ENCODE measurements at regions not wholly inside any gene's neighbourhood (a gene's known extent, or its start where the extent isn't known, plus 50 kb on each side); places are given as distances from the start of the nearest gene placed in this dataset.
"Not testable (repeated sequence)": the region's sequence is repeated elsewhere in the genome, so short reads cannot be mapped to it uniquely, and the experiment has no call there.

GRCh38 chr13:79642596-79642995 lies 161.6 kb downstream of the NDFIP2 start:
- DNase-seq = no peak

- DNase-seq = no peak
These were observed 156.3 kb downstream of the NDFIP2 start for GRCh38 chr13:79637133-79637763.

- DNase-seq = no peak
These were observed 150.2 kb downstream of the NDFIP2 start for GRCh38 chr13:79631051-79631659.

- no peak for DNase-seq
These were observed 147.5 kb downstream of the NDFIP2 start for GRCh38 chr13:79628463-79628862.

- no peak for DNase-seq
These were observed 146.0 kb downstream of the NDFIP2 start for GRCh38 chr13:79626924-79627323.

- DNase-seq = no peak
These were observed 144.6 kb downstream of the NDFIP2 start for GRCh38 chr13:79625517-79625916.

- DNase-seq = no peak
These were observed 140.9 kb downstream of the NDFIP2 start for GRCh38 chr13:79621902-79622301.

- DNase-seq = no peak
These were observed 140.5 kb downstream of the NDFIP2 start for GRCh38 chr13:79621449-79621848.

- DNase-seq = no peak
These were observed 133.4 kb downstream of the NDFIP2 start for GRCh38 chr13:79614250-79614918.

GRCh38 chr13:79612604-79613003 lies 131.6 kb downstream of the NDFIP2 start:
- DNase-seq = no peak

GRCh38 chr13:79607895-79608294 lies 126.9 kb downstream of the NDFIP2 start:
- DNase-seq = not testable (repeated sequence)

All from activated CD8-positive, alpha-beta memory T cell treated with anti-CD3 and anti-CD28 coated beads, Interleukin-2, amount 50 U/mL, for 4 hours (primary cell).